Activated T-cell treated with anti-CD3 and anti-CD28 coated beads, Interleukin-2, amount 50 U/mL, for 72 hours (primary cell): ENCODE measurements at regions not wholly inside any gene's neighbourhood (a gene's known extent, or its start where the extent isn't known, plus 50 kb on each side); places are given as distances from the start of the nearest gene placed in this dataset.

Experiments
- ATAC-seq, 2 donors: fragments of 150-1000 bp; cut with Tn5 transposase; replicated peaks in 1 of 2; 2 replicates each; pipeline ENCODE4 v1.10.0; 2021; ENCODE audit warnings: moderate library complexity in 2 of 2, mild to moderate bottlenecking in 1 of 2
- DNase-seq, 2 donors: peaks; one replicate each; pipeline ENCODE4 v3.0.0; 2021 to 2022; ENCODE audit warnings: mixed read lengths in 1 of 2
- H3K27ac Mint-ChIP-seq: one replicate; pipeline ENCODE4 v1.8.0; 2022; ENCODE audit warnings: mild to moderate bottlenecking, moderate library complexity, mixed read lengths
- H3K27me3 Mint-ChIP-seq: one replicate; pipeline ENCODE4 v1.8.0; 2022; ENCODE audit warnings: low read depth, mixed read lengths
- H3K36me3 Mint-ChIP-seq, 2 donors: one replicate each; pipeline ENCODE4 v1.8.0; 2022; ENCODE audit warnings: mixed read lengths in 2 of 2, mild to moderate bottlenecking in 1 of 2; ENCODE audit not compliant: insufficient read depth in 2 of 2
- H3K4me1 Mint-ChIP-seq: one replicate; pipeline ENCODE4 v1.8.0; 2022; ENCODE audit warnings: low read depth, mixed read lengths
- H3K4me3 Mint-ChIP-seq, 2 donors: one replicate each; pipeline ENCODE4 v1.8.0; 2022; ENCODE audit warnings: mild to moderate bottlenecking in 2 of 2, mixed read lengths in 2 of 2, moderate library complexity in 2 of 2
- H3K9me3 Mint-ChIP-seq, 2 donors: one replicate each; pipeline ENCODE4 v1.8.0; 2022; ENCODE audit warnings: mixed read lengths in 2 of 2

- H3K4me3 Mint-ChIP-seq, result no peak overlapping the region
- peaks cover 0 to 1% of the 10 kb centered on the region in 2 donors for H3K9me3 Mint-ChIP-seq
- H3K36me3 Mint-ChIP-seq, result peaks cover 1 to 5% of the 10 kb centered on the region in 2 donors
- H3K27ac Mint-ChIP-seq, result no peak overlapping the region
- H3K4me1 Mint-ChIP-seq, result peaks cover 25% of the 10 kb centered on the region
- DNase-seq (no peak), ATAC-seq (no peak)
- H3K27me3 Mint-ChIP-seq, result no peaks in the 10 kb centered on the region
Observed at GRCh38 chr5:109917154-109917546, 227.4 kb downstream of the MAN2A1 start.

- H3K9me3 Mint-ChIP-seq, result peaks cover 0 to 1% of the 10 kb centered on the region in 2 donors
- no peak for DNase-seq
- no peak for ATAC-seq
- H3K4me1 Mint-ChIP-seq, result peaks cover 33% of the 10 kb centered on the region
- no peak overlapping the region for H3K27ac Mint-ChIP-seq
- H3K27me3 Mint-ChIP-seq, result no peaks in the 10 kb centered on the region
- H3K4me3 Mint-ChIP-seq, result no peak overlapping the region
- peaks cover 1 to 5% of the 10 kb centered on the region in 2 donors for H3K36me3 Mint-ChIP-seq
Observed at GRCh38 chr5:109917966-109918365, 228.2 kb downstream of the MAN2A1 start.

DNA sequence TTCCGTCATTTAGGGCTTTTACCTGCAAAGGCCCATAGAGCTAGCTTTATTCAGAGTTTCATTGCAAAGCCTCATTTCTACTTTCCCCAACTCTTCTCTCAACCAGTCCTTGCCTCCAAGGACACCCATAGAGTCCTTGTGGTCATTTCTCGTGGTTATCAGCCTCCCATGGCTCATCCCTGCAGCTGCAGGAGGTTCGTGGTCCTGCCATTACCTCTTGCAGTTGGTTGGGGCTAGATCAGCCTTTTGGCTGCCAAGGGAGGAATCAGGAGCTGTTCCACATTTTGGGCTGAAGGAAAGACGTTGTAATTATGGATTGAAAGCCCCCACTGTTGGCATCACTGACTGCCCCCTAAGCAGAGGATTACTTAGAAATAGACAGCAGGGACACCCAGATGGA lies 231.0 kb downstream of the MAN2A1 start:
- no peak for ATAC-seq
- Mint-ChIP-seq H3K27ac (no peak overlapping the region), H3K27me3 (no peaks in the 10 kb centered on the region), H3K4me1 (peaks cover 39% of the 10 kb centered on the region), H3K9me3 (peaks cover 0 to 3% of the 10 kb centered on the region in 2 donors), H3K4me3 (peak overlapping the region in 1 of 2 donors; percentile 84), H3K36me3 (peaks cover 1 to 5% of the 10 kb centered on the region in 2 donors)
- DNase-seq, result no peak

GRCh38 chr5:109921735-109922380 lies 232.1 kb downstream of the MAN2A1 start:
- DNase-seq (peak; percentile 52 to 59), ATAC-seq (peak; percentile 91)
- no peaks in the 10 kb centered on the region for H3K27me3 Mint-ChIP-seq
- peak overlapping the region; percentile 3 for H3K27ac Mint-ChIP-seq
- peaks cover 39% of the 10 kb centered on the region for H3K4me1 Mint-ChIP-seq
- H3K9me3 Mint-ChIP-seq, result peaks cover 0 to 3% of the 10 kb centered on the region in 2 donors
- peaks cover 1 to 5% of the 10 kb centered on the region in 2 donors for H3K36me3 Mint-ChIP-seq
- H3K4me3 Mint-ChIP-seq, result peak overlapping the region; percentile 45 to 84

GRCh38 chr5:109922381-109922995 lies 232.8 kb downstream of the MAN2A1 start:
- no peaks in the 10 kb centered on the region for H3K27me3 Mint-ChIP-seq
- H3K36me3 Mint-ChIP-seq, result peaks cover 1 to 5% of the 10 kb centered on the region in 2 donors
- peaks cover 0 to 3% of the 10 kb centered on the region in 2 donors for H3K9me3 Mint-ChIP-seq
- peak overlapping the region; percentile 3 for H3K27ac Mint-ChIP-seq
- ATAC-seq, result peak; percentile 35 to 46
- peak overlapping the region; percentile 45 to 84 for H3K4me3 Mint-ChIP-seq
- H3K4me1 Mint-ChIP-seq, result peaks cover 39% of the 10 kb centered on the region
- DNase-seq, result peak in 1 of 2 donors; percentile 16

- Mint-ChIP-seq H3K36me3 (peaks cover 0 to 5% of the 10 kb centered on the region in 2 donors), H3K9me3 (peaks cover 0 to 3% of the 10 kb centered on the region in 2 donors), H3K27me3 (no peaks in the 10 kb centered on the region), H3K27ac (no peak overlapping the region), H3K4me1 (peaks cover 39% of the 10 kb centered on the region), H3K4me3 (peak overlapping the region in 1 of 2 donors; percentile 29)
- no peak for ATAC-seq
- no peak for DNase-seq
Observed at GRCh38 chr5:109923205-109923604, 233.5 kb downstream of the MAN2A1 start.

GRCh38 chr5:109924237-109925107 lies 234.7 kb downstream of the MAN2A1 start:
- no peaks in the 10 kb centered on the region for H3K27me3 Mint-ChIP-seq
- H3K9me3 Mint-ChIP-seq, result peaks cover 0 to 3% of the 10 kb centered on the region in 2 donors
- H3K4me1 Mint-ChIP-seq, result peaks cover 39% of the 10 kb centered on the region
- no peak for DNase-seq
- peaks cover 0 to 5% of the 10 kb centered on the region in 2 donors for H3K36me3 Mint-ChIP-seq
- no peak overlapping the region for H3K4me3 Mint-ChIP-seq
- H3K27ac Mint-ChIP-seq, result no peak overlapping the region
- ATAC-seq, result no peak

GRCh38 chr5:109927639-109928038 lies 237.9 kb downstream of the MAN2A1 start:
- H3K27me3 Mint-ChIP-seq, result no peaks in the 10 kb centered on the region
- peaks cover 0 to 3% of the 10 kb centered on the region in 2 donors for H3K9me3 Mint-ChIP-seq
- DNase-seq, result no peak
- no peaks in the 10 kb centered on the region for H3K36me3 Mint-ChIP-seq
- H3K27ac Mint-ChIP-seq, result no peak overlapping the region
- no peak overlapping the region for H3K4me3 Mint-ChIP-seq
- no peak for ATAC-seq
- peaks cover 23% of the 10 kb centered on the region for H3K4me1 Mint-ChIP-seq

DNA sequence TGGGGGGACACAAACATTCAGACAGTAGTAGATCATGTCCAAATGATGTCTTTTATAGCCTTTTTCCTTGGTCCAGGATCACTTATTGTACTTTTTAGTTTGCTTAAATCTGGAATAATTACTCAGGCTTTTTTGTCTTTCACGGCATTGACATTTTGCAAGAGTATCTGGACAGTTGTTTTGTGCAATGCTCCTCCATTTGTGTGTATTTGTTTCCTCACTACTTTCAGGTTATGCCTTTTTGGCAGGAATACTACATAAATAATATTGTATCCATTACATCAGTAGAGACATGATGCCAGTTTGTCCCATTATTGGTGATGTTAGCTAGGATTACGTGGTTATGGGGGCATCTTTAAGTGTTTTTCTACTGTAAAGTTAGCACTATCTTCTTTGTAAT lies 238.3 kb downstream of the MAN2A1 start:
- H3K9me3 Mint-ChIP-seq, result peaks cover 0 to 3% of the 10 kb centered on the region in 2 donors
- H3K4me1 Mint-ChIP-seq, result peaks cover 19% of the 10 kb centered on the region
- no peak overlapping the region for H3K4me3 Mint-ChIP-seq
- H3K36me3 Mint-ChIP-seq, result no peaks in the 10 kb centered on the region
- no peak for DNase-seq
- H3K27me3 Mint-ChIP-seq, result no peaks in the 10 kb centered on the region
- no peak for ATAC-seq
- H3K27ac Mint-ChIP-seq, result no peak overlapping the region

- Mint-ChIP-seq H3K9me3 (peaks cover 0 to 3% of the 10 kb centered on the region in 2 donors), H3K36me3 (no peaks in the 10 kb centered on the region), H3K4me3 (no peak overlapping the region), H3K4me1 (peaks cover 11% of the 10 kb centered on the region), H3K27ac (no peak overlapping the region), H3K27me3 (no peaks in the 10 kb centered on the region)
- DNase-seq (no peak), ATAC-seq (no peak)
Observed at GRCh38 chr5:109928811-109929210, 239.1 kb downstream of the MAN2A1 start.

DNA sequence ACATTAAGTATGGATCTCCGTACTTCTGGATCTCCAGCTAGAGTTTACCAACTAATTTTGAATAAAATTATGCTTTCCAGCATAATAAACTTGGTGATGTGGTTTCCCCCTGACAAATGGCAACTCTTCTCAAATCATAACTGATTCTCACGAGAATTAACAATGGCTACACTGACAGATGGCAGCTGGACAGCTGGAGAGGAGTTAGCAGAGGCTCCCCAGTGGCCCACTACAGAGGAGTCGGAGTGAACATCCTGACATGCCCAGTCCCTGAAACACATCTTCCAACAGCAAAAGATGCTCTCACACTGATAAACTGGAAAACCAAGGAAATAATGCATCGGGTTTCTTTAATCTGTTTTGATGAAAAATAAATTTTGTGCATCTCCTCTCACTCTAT lies 239.6 kb downstream of the MAN2A1 start:
- ATAC-seq, result no peak
- Mint-ChIP-seq H3K4me3 (no peak overlapping the region), H3K4me1 (peaks cover 6% of the 10 kb centered on the region), H3K27me3 (no peaks in the 10 kb centered on the region), H3K27ac (no peak overlapping the region), H3K36me3 (no peaks in the 10 kb centered on the region), H3K9me3 (peaks cover 0 to 3% of the 10 kb centered on the region in 2 donors)
- DNase-seq, result no peak

DNA sequence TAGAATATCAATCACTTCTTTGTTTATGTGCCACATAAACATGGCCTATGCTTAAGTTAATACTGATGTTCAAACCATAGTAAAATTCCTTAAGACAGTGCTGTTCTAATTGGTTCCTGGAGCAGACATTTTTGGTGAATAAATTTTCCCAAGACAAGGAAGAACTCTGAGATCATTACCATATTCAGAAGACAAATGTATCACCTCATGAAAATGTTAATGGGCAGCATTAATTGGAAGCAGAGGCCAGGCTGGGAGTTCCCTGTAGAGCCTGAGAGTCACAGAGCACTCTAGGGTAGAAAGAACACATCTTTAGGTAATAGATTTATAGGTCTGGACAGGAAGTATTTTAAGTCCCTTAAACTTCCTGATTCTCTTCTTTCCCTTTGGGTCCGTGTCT lies 240.2 kb downstream of the MAN2A1 start:
- H3K27me3 Mint-ChIP-seq, result no peaks in the 10 kb centered on the region
- H3K4me3 Mint-ChIP-seq, result no peak overlapping the region
- H3K36me3 Mint-ChIP-seq, result no peaks in the 10 kb centered on the region
- H3K27ac Mint-ChIP-seq, result no peak overlapping the region
- peaks cover 5% of the 10 kb centered on the region for H3K4me1 Mint-ChIP-seq
- ATAC-seq, result no peak
- H3K9me3 Mint-ChIP-seq, result peaks cover 0 to 3% of the 10 kb centered on the region in 2 donors
- DNase-seq, result no peak
